ENCODE measurements at regions not wholly inside any gene's neighbourhood (a gene's known extent, or its start where the extent isn't known, plus 50 kb on each side); places are given as distances from the start of the nearest gene placed in this dataset.

GRCh38 chr13:82096256-82096655 is 1755.3 kb upstream of the SPRY2 start:
- WGBS, 2 donors (ENCODE audit: low coverage in 1 of 2), result 90% methylated on average over 5 of the region's 5 CpGs
- Histone ChIP-seq H3K4me3 (no peak overlapping the region), H3K9me3 (no peaks in the 10 kb centered on the region), H3K27ac (no peak overlapping the region), H3K27me3 (no peaks in the 10 kb centered on the region), H3K36me3 (no peaks in the 10 kb centered on the region), H3K4me1 (no peaks in the 10 kb centered on the region)
- no peak for ATAC-seq
- TF ChIP-seq, protein P1, sequence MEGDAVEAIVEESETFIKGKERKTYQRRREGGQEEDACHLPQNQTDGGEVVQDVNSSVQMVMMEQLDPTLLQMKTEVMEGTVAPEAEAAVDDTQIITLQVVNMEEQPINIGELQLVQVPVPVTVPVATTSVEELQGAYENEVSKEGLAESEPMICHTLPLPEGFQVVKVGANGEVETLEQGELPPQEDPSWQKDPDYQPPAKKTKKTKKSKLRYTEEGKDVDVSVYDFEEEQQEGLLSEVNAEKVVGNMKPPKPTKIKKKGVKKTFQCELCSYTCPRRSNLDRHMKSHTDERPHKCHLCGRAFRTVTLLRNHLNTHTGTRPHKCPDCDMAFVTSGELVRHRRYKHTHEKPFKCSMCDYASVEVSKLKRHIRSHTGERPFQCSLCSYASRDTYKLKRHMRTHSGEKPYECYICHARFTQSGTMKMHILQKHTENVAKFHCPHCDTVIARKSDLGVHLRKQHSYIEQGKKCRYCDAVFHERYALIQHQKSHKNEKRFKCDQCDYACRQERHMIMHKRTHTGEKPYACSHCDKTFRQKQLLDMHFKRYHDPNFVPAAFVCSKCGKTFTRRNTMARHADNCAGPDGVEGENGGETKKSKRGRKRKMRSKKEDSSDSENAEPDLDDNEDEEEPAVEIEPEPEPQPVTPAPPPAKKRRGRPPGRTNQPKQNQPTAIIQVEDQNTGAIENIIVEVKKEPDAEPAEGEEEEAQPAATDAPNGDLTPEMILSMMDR (IDR thresholded peaks at IDR 0.05), result no peak
- no peak for TF ChIP-seq EP300 (IDR thresholded peaks at IDR 0.05)
- TF ChIP-seq POLR2A (IDR thresholded peaks at IDR 0.05), result no peak
- no peak for TF ChIP-seq POLR2AphosphoS5 (IDR thresholded peaks at IDR 0.05)

DNA sequence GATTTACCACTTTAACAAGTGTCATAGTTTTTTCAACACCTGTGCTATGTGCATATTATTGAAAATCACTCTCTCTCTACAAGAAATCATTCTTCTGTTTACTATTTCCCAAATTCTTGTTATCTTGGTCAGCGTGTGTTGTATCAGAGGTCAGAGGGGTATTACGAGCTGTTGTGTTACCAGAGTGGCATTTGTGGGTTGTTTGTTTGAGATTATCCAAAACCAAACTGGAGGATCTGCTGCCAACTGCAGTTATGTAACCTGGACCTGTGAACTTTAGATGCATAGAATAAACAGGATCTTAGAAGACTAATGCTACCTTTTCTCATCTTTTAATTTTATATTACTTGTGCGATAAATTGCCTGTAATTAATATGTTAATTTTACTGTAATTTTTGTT is 1751.4 kb upstream of the SPRY2 start:
- 58 to 64% methylated on average over 2 to 3 of the region's 3 CpGs for WGBS, 2 donors (ENCODE audit: low coverage in 1 of 2)

GRCh38 chr13:82088781-82089180 is 1747.9 kb upstream of the SPRY2 start:
- no peaks in the 10 kb centered on the region for H3K9me3 ChIP-seq
- no peaks in the 10 kb centered on the region for H3K27me3 ChIP-seq
- TF ChIP-seq POLR2AphosphoS5 (IDR thresholded peaks at IDR 0.05), result no peak
- TF ChIP-seq POLR2A (IDR thresholded peaks at IDR 0.05), result no peak
- no peak for TF ChIP-seq EP300 (IDR thresholded peaks at IDR 0.05)
- TF ChIP-seq, protein P1 (IDR thresholded peaks at IDR 0.05), result no peak
- H3K27ac ChIP-seq, result no peak overlapping the region
- H3K36me3 ChIP-seq, result no peaks in the 10 kb centered on the region
- no peak for ATAC-seq
- H3K4me3 ChIP-seq, result no peak overlapping the region
- 31 to 37% methylated on average over 1 of the region's 1 CpG for WGBS, 2 donors (ENCODE audit: low coverage in 1 of 2)
- H3K4me1 ChIP-seq, result no peaks in the 10 kb centered on the region

More for the DNA sequence above, 1751.4 kb upstream of the SPRY2 start:
- H3K27me3 ChIP-seq, result no peaks in the 10 kb centered on the region
- H3K27ac ChIP-seq, result no peak overlapping the region
- no peaks in the 10 kb centered on the region for H3K36me3 ChIP-seq
- TF ChIP-seq POLR2A (IDR thresholded peaks at IDR 0.05) (no peak), EP300 (IDR thresholded peaks at IDR 0.05) (no peak), POLR2AphosphoS5 (IDR thresholded peaks at IDR 0.05) (no peak)
- TF ChIP-seq, protein P1 (IDR thresholded peaks at IDR 0.05), result no peak
- H3K4me3 ChIP-seq, result no peak overlapping the region
- no peak for ATAC-seq
- no peaks in the 10 kb centered on the region for H3K9me3 ChIP-seq
- no peaks in the 10 kb centered on the region for H3K4me1 ChIP-seq

GRCh38 chr13:82076496-82076895 is 1735.6 kb upstream of the SPRY2 start:
- TF ChIP-seq POLR2A (IDR thresholded peaks at IDR 0.05) (no peak), POLR2AphosphoS5 (IDR thresholded peaks at IDR 0.05) (no peak), EP300 (IDR thresholded peaks at IDR 0.05) (no peak)
- TF ChIP-seq, protein P1 (IDR thresholded peaks at IDR 0.05), result no peak
- no peak for ATAC-seq
- Histone ChIP-seq H3K36me3 (no peaks in the 10 kb centered on the region), H3K27me3 (no peaks in the 10 kb centered on the region), H3K27ac (no peak overlapping the region), H3K9me3 (no peaks in the 10 kb centered on the region), H3K4me1 (no peaks in the 10 kb centered on the region), H3K4me3 (no peak overlapping the region)
- WGBS, 2 donors (ENCODE audit: low coverage in 1 of 2), result 59 to 60% methylated on average over 5 of the region's 5 CpGs

GRCh38 chr13:82070416-82070815 is 1729.5 kb upstream of the SPRY2 start:
- TF ChIP-seq EP300 (IDR thresholded peaks at IDR 0.05) (no peak), POLR2AphosphoS5 (IDR thresholded peaks at IDR 0.05) (no peak)
- TF ChIP-seq, protein P1 (IDR thresholded peaks at IDR 0.05), result no peak
- Histone ChIP-seq H3K36me3 (no peaks in the 10 kb centered on the region), H3K27me3 (no peaks in the 10 kb centered on the region), H3K4me1 (no peaks in the 10 kb centered on the region), H3K4me3 (no peak overlapping the region), H3K9me3 (no peaks in the 10 kb centered on the region), H3K27ac (no peak overlapping the region)
- WGBS, 2 donors (ENCODE audit: low coverage in 1 of 2), result 23 to 30% methylated on average over 1 of the region's 1 CpG
- no peak for ATAC-seq

All from gastroesophageal sphincter (tissue), 4 donors.